KMS-11 (cell line): ENCODE measurements at regions not wholly inside any gene's neighbourhood (a gene's known extent, or its start where the extent isn't known, plus 50 kb on each side); places are given as distances from the start of the nearest gene placed in this dataset.

Experiments
- H2AFZ ChIP-seq: fragments of 200-600 bp; sonication (generic); 2 replicates; pipeline ENCODE4 v1.6.1; 2016; ENCODE audit warnings: antibody characterized with exemption, mixed run types, low read depth
- H3K27ac ChIP-seq: fragments of 200-600 bp; sonication (generic); 2 replicates; pipeline ENCODE4 v1.6.1; 2016; ENCODE audit warnings: mild to moderate bottlenecking, mixed run types
- H3K27me3 ChIP-seq: fragments of 200-600 bp; sonication (generic); 2 replicates; pipeline ENCODE4 v1.6.1; 2017; ENCODE audit warnings: mild to moderate bottlenecking, low read depth, mixed run types, moderate library complexity; ENCODE audit not compliant: insufficient read depth
- H3K36me3 ChIP-seq: fragments of 200-600 bp; sonication (generic); 2 replicates; pipeline ENCODE4 v1.6.1; 2017; ENCODE audit warnings: mild to moderate bottlenecking, mixed run types; ENCODE audit not compliant: insufficient read depth
- H3K4me1 ChIP-seq: fragments of 200-600 bp; sonication (generic); 2 replicates; pipeline ENCODE4 v1.6.1; 2016; ENCODE audit warnings: mild to moderate bottlenecking, low read depth, mixed run types; ENCODE audit not compliant: poor library complexity, severe bottlenecking
- H3K4me2 ChIP-seq: fragments of 200-600 bp; sonication (generic); 2 replicates; pipeline ENCODE4 v1.7.0; 2016; ENCODE audit warnings: mild to moderate bottlenecking, mixed run types
- H3K4me3 ChIP-seq: fragments of 200-600 bp; sonication (generic); IDR thresholded peaks from 2 replicates; pipeline ENCODE4 v1.6.1; 2017; ENCODE audit warnings: low read depth, low read length, mixed read lengths; ENCODE audit not compliant: insufficient read depth
- H3K79me2 ChIP-seq: fragments of 200-600 bp; sonication (generic); 2 replicates; pipeline ENCODE4 v1.6.1; 2016; ENCODE audit warnings: low read depth, mixed run types; ENCODE audit not compliant: insufficient read depth
- H3K9ac ChIP-seq: fragments of 200-600 bp; sonication (generic); 2 replicates; pipeline ENCODE4 v1.6.1; 2016; ENCODE audit warnings: mild to moderate bottlenecking, mixed run types
- H4K20me1 ChIP-seq: fragments of 200-600 bp; sonication (generic); 2 replicates; pipeline ENCODE4 v1.6.1; 2016; ENCODE audit warnings: mild to moderate bottlenecking, mixed run types; ENCODE audit not compliant: insufficient read depth
- CTCF ChIP-seq: fragments of 200-600 bp; sonication (generic); conservative IDR thresholded peaks from 2 replicates; pipeline ENCODE4 v1.6.1; 2017; ENCODE audit warnings: low read depth, mild to moderate bottlenecking, antibody characterized with exemption, low read length, moderate library complexity, mixed read lengths

GRCh38 chr4:14309431-14309830 is 681.9 kb upstream of the BOD1L1 start:
- H3K79me2 ChIP-seq, result no peaks in the 10 kb centered on the region
- no peak overlapping the region for H2AFZ ChIP-seq
- no peak overlapping the region for H3K27ac ChIP-seq

GRCh38 chr4:14313757-14314156 is 686.2 kb upstream of the BOD1L1 start:
- no peak for TF ChIP-seq CTCF
- H3K4me1 ChIP-seq, result no peaks in the 10 kb centered on the region
- H3K4me3 ChIP-seq, result no peak overlapping the region
- H3K36me3 ChIP-seq, result no peaks in the 10 kb centered on the region
- H4K20me1 ChIP-seq, result no peaks in the 10 kb centered on the region
- H3K9ac ChIP-seq, result no peak overlapping the region
- no peaks in the 10 kb centered on the region for H3K27me3 ChIP-seq
- no peak overlapping the region for H3K4me2 ChIP-seq
- no peak overlapping the region for H3K27ac ChIP-seq
- H3K79me2 ChIP-seq, result no peaks in the 10 kb centered on the region
- no peak overlapping the region for H2AFZ ChIP-seq

More at GRCh38 chr4:14309431-14309830, 681.9 kb upstream of the BOD1L1 start:
- no peaks in the 10 kb centered on the region for H3K27me3 ChIP-seq
- no peaks in the 10 kb centered on the region for H3K4me1 ChIP-seq
- H3K36me3 ChIP-seq, result no peaks in the 10 kb centered on the region
- H3K4me3 ChIP-seq, result no peak overlapping the region
- H3K9ac ChIP-seq, result no peak overlapping the region
- H4K20me1 ChIP-seq, result no peaks in the 10 kb centered on the region
- TF ChIP-seq CTCF, result no peak
- H3K4me2 ChIP-seq, result no peak overlapping the region

GRCh38 chr4:14315129-14315528 is 687.2 kb upstream of the CPEB2 start:
- Histone ChIP-seq H3K79me2 (no peaks in the 10 kb centered on the region), H3K36me3 (no peaks in the 10 kb centered on the region), H3K27me3 (no peaks in the 10 kb centered on the region), H3K27ac (no peak overlapping the region), H3K4me3 (no peak overlapping the region), H4K20me1 (no peaks in the 10 kb centered on the region), H3K4me1 (no peaks in the 10 kb centered on the region), H3K4me2 (no peak overlapping the region), H2AFZ (no peak overlapping the region), H3K9ac (no peak overlapping the region)
- no peak for TF ChIP-seq CTCF

GRCh38 chr4:14317351-14317750 is 684.9 kb upstream of the CPEB2 start:
- Histone ChIP-seq H2AFZ (no peak overlapping the region), H3K4me3 (no peak overlapping the region), H3K9ac (no peak overlapping the region), H3K27ac (no peak overlapping the region), H3K4me2 (no peak overlapping the region), H3K27me3 (no peaks in the 10 kb centered on the region), H3K79me2 (no peaks in the 10 kb centered on the region), H4K20me1 (no peaks in the 10 kb centered on the region), H3K36me3 (no peaks in the 10 kb centered on the region), H3K4me1 (no peaks in the 10 kb centered on the region)
- TF ChIP-seq CTCF, result no peak
